IMR-90 (cell line): ENCODE measurements at regions not wholly inside any gene's neighbourhood (a gene's known extent, or its start where the extent isn't known, plus 50 kb on each side); places are given as distances from the start of the nearest gene placed in this dataset.

ENCODE experiments used
- ATAC-seq: fragments of 200-7000 bp; cut with Tn5 transposase; 2 replicates; pipeline ENCODE4 v1.9.1; 2020; ENCODE audit warnings: low read depth, mild to moderate bottlenecking, moderate library complexity
- BruUV-seq: library from RNA; stranded (reverse); fragments of 400-500 nt; replicated peaks from 2 replicates; lab custom pipeline; 2021; lab: Mats Ljungman, UMichigan
- CTCF ChIA-PET: fragments of 300-600 bp; formaldehyde crosslinking; extraction: SDS; loops from one replicate; lab custom pipeline; 2021; ENCODE audit warnings: antibody characterized with exemption; lab: Yijun Ruan, JAX
- POLR2A ChIA-PET: fragments of 300-600 bp; sonication (Branson Sonifier 250); formaldehyde crosslinking; loops from one replicate; lab custom pipeline; 2022; ENCODE audit warnings: antibody characterized with exemption; ENCODE audit not compliant: unreplicated experiment; lab: Charles Lee
- DNase-seq: peaks from one replicate; pipeline ENCODE4 v3.0.0; 2013
- H2AFZ ChIP-seq: replicated peaks from 2 replicates; pipeline ENCODE3; 2013; ENCODE audit warnings: low read length, mild to moderate bottlenecking; ENCODE audit not compliant: poor library complexity
- H2AK5ac ChIP-seq: 2 replicates; pipeline ENCODE4 v1.6.1; 2013; ENCODE audit warnings: low read depth, low read length, inconsistent platforms
- H2AK9ac ChIP-seq: replicated peaks from 2 replicates; pipeline ENCODE3; 2013; ENCODE audit warnings: mild to moderate bottlenecking, low read depth, low read length, moderate library complexity; ENCODE audit not compliant: poor library complexity
- H2BK120ac ChIP-seq: 2 replicates; pipeline ENCODE4 v1.6.1; 2013; ENCODE audit warnings: low read depth, low read length, inconsistent platforms
- H2BK15ac ChIP-seq: 3 replicates; pipeline ENCODE4 v1.6.1; 2013; ENCODE audit warnings: low read depth, low read length, inconsistent platforms
- H2BK20ac ChIP-seq: 2 replicates; pipeline ENCODE4 v1.6.1; 2013; ENCODE audit warnings: low read depth, mild to moderate bottlenecking, inconsistent platforms, low read length, moderate library complexity
- H2BK5ac ChIP-seq: 2 replicates; pipeline ENCODE4 v1.6.1; 2013; ENCODE audit warnings: mild to moderate bottlenecking, low read depth, low read length, inconsistent platforms; ENCODE audit not compliant: poor library complexity, severe bottlenecking
- H3K14ac ChIP-seq: replicated peaks from 2 replicates; pipeline ENCODE4 v1.6.1; 2013; ENCODE audit warnings: low read depth, low read length, inconsistent platforms
- H3K18ac ChIP-seq: 2 replicates; pipeline ENCODE4 v1.6.1; 2013; ENCODE audit warnings: low read depth, low read length, control low read depth
- H3K23ac ChIP-seq: 2 replicates; pipeline ENCODE4 v1.6.1; 2013; ENCODE audit warnings: low read depth, low read length, inconsistent platforms
- H3K27ac ChIP-seq: 2 replicates; pipeline ENCODE4 v1.5.1; 2013; ENCODE audit warnings: mild to moderate bottlenecking, control low read depth, low read length; ENCODE audit not compliant: insufficient read depth
- H3K27me3 ChIP-seq: 2 replicates; pipeline ENCODE4 v1.6.1; 2013; ENCODE audit warnings: low read length; ENCODE audit not compliant: control insufficient read depth, insufficient read depth
- H3K36me3 ChIP-seq: 2 replicates; pipeline ENCODE4 v1.6.1; 2013; ENCODE audit warnings: low read length, mixed read lengths; ENCODE audit not compliant: control insufficient read depth, insufficient read depth
- H3K4ac ChIP-seq: 2 replicates; pipeline ENCODE4 v1.6.1; 2013; ENCODE audit warnings: low read depth, low read length, inconsistent platforms
- H3K4me1 ChIP-seq: 2 replicates; pipeline ENCODE4 v1.6.1; 2013; ENCODE audit warnings: low read length, mixed read lengths; ENCODE audit not compliant: control insufficient read depth, insufficient read depth
- H3K4me2 ChIP-seq: 2 replicates; pipeline ENCODE4 v1.6.1; 2013; ENCODE audit warnings: low read depth, mild to moderate bottlenecking, control low read depth, low read length, moderate library complexity
- H3K4me3 ChIP-seq: 2 replicates; pipeline ENCODE4 v1.5.1; 2013; ENCODE audit warnings: low read depth, mild to moderate bottlenecking, control low read depth, low read length, moderate library complexity; ENCODE audit not compliant: insufficient read depth
- H3K56ac ChIP-seq: 2 replicates; pipeline ENCODE4 v1.6.1; 2013; ENCODE audit warnings: low read length, inconsistent platforms; ENCODE audit not compliant: insufficient read depth; ENCODE audit errors: extremely low read depth
- H3K79me1 ChIP-seq, 2 experiments: 2 replicates each; pipeline ENCODE4 v1.6.1; 2013; ENCODE audit warnings: low read length in 2 of 2, inconsistent platforms in 1 of 2, low read depth in 1 of 2
- H3K9ac ChIP-seq: 2 replicates; pipeline ENCODE4 v1.6.1; 2013; ENCODE audit warnings: low read depth, low read length, control low read depth
- H3K9me1 ChIP-seq: 2 replicates; pipeline ENCODE4 v1.6.1; 2013; ENCODE audit warnings: low read length, inconsistent platforms; ENCODE audit not compliant: insufficient read depth
- H3K9me3 ChIP-seq: 2 replicates; pipeline ENCODE4 v1.6.1; 2013; ENCODE audit warnings: low read length; ENCODE audit not compliant: control insufficient read depth, insufficient read depth
- H4K20me1 ChIP-seq: 2 replicates; pipeline ENCODE4 v1.6.1; 2013; ENCODE audit warnings: low read length, inconsistent platforms; ENCODE audit not compliant: insufficient read depth
- H4K5ac ChIP-seq: 2 replicates; pipeline ENCODE4 v1.6.1; 2013; ENCODE audit warnings: mild to moderate bottlenecking, low read depth, low read length, control low read depth
- H4K8ac ChIP-seq, 2 experiments: 2 replicates each; pipeline ENCODE4 v1.6.1; 2013; ENCODE audit warnings: low read depth in 2 of 2, low read length in 2 of 2, control low read depth in 1 of 2, inconsistent platforms in 1 of 2
- H4K91ac ChIP-seq: 2 replicates; pipeline ENCODE4 v1.6.1; 2013; ENCODE audit warnings: low read depth, low read length, inconsistent platforms; ENCODE audit not compliant: insufficient read depth
- CHD1 ChIP-seq: IDR thresholded peaks from 2 replicates; pipeline ENCODE4 v1.6.1; 2012; ENCODE audit warnings: low read depth, low read length, improper control_type of control experiment
- CTCF ChIP-seq: conservative IDR thresholded peaks from 2 replicates; pipeline ENCODE4 v1.5.1; 2012; ENCODE audit warnings: mild to moderate bottlenecking, low read depth, low read length, improper control_type of control experiment
- ELK1 ChIP-seq: fragments of 150-350 bp; IDR thresholded peaks from 2 replicates; pipeline ENCODE4 v1.6.1; 2016; ENCODE audit warnings: low read depth, mild to moderate bottlenecking, low read length, moderate library complexity, borderline replicate concordance
- FOS ChIP-seq: fragments of 150-350 bp; IDR thresholded peaks from 2 replicates; pipeline ENCODE4 v1.6.1; 2016; ENCODE audit warnings: low read depth, low read length
- MAZ ChIP-seq: IDR thresholded peaks from 2 replicates; pipeline ENCODE4 v1.6.1; 2012; ENCODE audit warnings: low read depth, mild to moderate bottlenecking, low read length, improper control_type of control experiment, moderate library complexity, borderline replicate concordance
- USF2 ChIP-seq: fragments of 150-350 bp; IDR thresholded peaks from 2 replicates; pipeline ENCODE4 v1.6.1; 2017; ENCODE audit warnings: mild to moderate bottlenecking, antibody characterized with exemption, low read length, low read depth
- WGBS, 2 experiments: methylation state at CpG; one replicate each; pipeline versions ENCODE4 v1.1.5 to v1.1.7; 2013; ENCODE audit warnings: missing lambda C conversion rate in 2 of 2; ENCODE audit not compliant: insufficient read length in 1 of 2; ENCODE audit errors: extremely low coverage in 2 of 2; 5-methylcytosine and 5-hydroxymethylcytosine counted together
- dilution Hi-C: fragments of 300-500 bp; cut with HindIII; formaldehyde crosslinking; loops from one replicate; pipeline ENCODE4 v1.14.3; 2018; ENCODE audit warnings: low sequenced_read_pairs; ENCODE audit not compliant: unreplicated experiment
- in situ Hi-C: fragments of 300-500 bp; cut with MboI; formaldehyde crosslinking; loops from 3 replicates; pipeline ENCODE4 v1.14.3; 2019; ENCODE audit warnings: low sequenced_read_pairs, inconsistent platforms, mixed read lengths
- intact Hi-C: fragments of 100-400 bp; cut with micrococcal nuclease; formaldehyde crosslinking; loops from 2 replicates; pipeline ENCODE4 v1.10.0; 2022

DNA sequence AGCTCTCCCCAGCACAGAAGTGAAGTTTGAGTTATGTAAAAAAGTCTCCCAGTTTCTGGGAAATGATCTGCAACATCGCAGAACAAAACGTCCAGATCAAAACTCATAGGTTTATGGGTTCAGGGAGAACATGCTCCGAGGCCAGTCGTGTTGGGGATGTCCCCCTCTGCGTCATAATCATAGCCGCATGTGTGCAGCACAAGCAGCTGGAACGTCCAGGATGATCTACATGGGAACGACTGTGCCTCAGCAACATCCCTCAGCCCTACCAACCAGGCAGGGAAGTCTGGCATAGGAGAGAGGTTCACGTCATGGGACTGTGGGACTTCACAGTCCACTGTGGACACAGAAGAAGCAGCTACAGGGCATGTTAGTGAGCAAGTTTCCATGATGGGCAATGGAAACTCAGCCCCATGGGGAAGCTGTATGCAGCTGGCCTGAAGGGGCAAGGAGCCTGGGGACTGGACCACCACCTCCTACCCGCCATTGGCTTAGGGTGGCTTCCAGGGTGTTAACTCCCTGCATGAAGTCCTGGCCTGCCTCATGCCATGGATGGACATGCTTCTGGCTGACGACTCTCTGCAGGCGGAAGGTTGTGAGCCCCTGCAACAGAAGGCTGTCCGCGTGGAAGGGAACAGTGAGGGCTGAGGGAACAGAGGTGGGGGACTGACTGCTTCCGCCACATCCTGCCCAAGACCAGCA, 96.9 kb downstream of the COPS8 start:
- no peak for TF ChIP-seq MAZ
- TF ChIP-seq CHD1: no peak; the same call in 1 of the 2 replicates
- TF ChIP-seq FOS: no peak
- TF ChIP-seq CTCF: no peak
- TF ChIP-seq USF2: no peak
- TF ChIP-seq ELK1: no peak
- ChIA-PET POLR2A (interaction anchor here (0.7 to 1.8 kb wide), 5 partner anchors 16 to 232 kb away, joined by 3 to 13 read pairs (median 3); partner anchors contain the start of gene COL6A3), CTCF (interaction anchor here (0.6 to 0.7 kb wide), 3 partner anchors 13 to 1882 kb away, joined by 3 read pairs; no protein-coding TSS in a partner anchor)
- intact Hi-C loops (no loop called here), dilution Hi-C loops (no loop called here), in situ Hi-C loops (no loop called here)
- Histone ChIP-seq H2AK5ac (peak overlapping the region; percentile 99), H3K9me3 (no peaks in the 10 kb centered on the region), H4K8ac (peak overlapping the region; percentile 97 to 98), H3K14ac (peak overlapping the region; percentile 100), H4K5ac (peak overlapping the region; percentile 98), H3K18ac (peak overlapping the region; percentile 98), H2BK120ac (peak overlapping the region; percentile 99), H3K4ac (peak overlapping the region; percentile 100), H3K36me3 (no peaks in the 10 kb centered on the region), H3K4me1 (peaks cover 37% of the 10 kb centered on the region), H3K23ac (peak overlapping the region; percentile 99), H2BK15ac (peak overlapping the region; percentile 99), H3K4me3 (no peak overlapping the region), H3K56ac (peak overlapping the region; percentile 94), H3K27me3 (no peaks in the 10 kb centered on the region), H4K20me1 (no peaks in the 10 kb centered on the region), H3K4me2 (no peak overlapping the region), H2BK20ac (peak overlapping the region; percentile 99), H3K9me1 (peaks cover 32% of the 10 kb centered on the region), H2BK5ac (peak overlapping the region; percentile 94), H3K27ac (peak overlapping the region; percentile 93), H3K79me1 (peaks cover 33 to 54% of the 10 kb centered on the region in 2 experiments; a peak in 3 of 4 replicates), H2AK9ac (peak overlapping the region; percentile 45), H3K9ac (peak overlapping the region; percentile 64), H4K91ac (peak overlapping the region; percentile 100), H2AFZ (no peak overlapping the region)
- WGBS, 2 experiments: 81% methylated on average over 4 of the region's 15 CpGs; no CpG with 5 or more reads in 1 of the 2 experiments
- ATAC-seq: no peak
- no peak for DNase-seq
- BruUV-seq: no TSS peak
